Femur (tissue), 1 donor: ENCODE measurements at regions not wholly inside any gene's neighbourhood (a gene's known extent, or its start where the extent isn't known, plus 50 kb on each side); places are given as distances from the start of the nearest gene placed in this dataset.
"Not testable (repeated sequence)": the region's sequence is repeated elsewhere in the genome, so short reads cannot be mapped to it uniquely, and the experiment has no call there.

ENCODE experiments used
- DNase-seq: peaks from one replicate; pipeline ENCODE4 v3.0.0-alpha.2; 2017

DNA sequence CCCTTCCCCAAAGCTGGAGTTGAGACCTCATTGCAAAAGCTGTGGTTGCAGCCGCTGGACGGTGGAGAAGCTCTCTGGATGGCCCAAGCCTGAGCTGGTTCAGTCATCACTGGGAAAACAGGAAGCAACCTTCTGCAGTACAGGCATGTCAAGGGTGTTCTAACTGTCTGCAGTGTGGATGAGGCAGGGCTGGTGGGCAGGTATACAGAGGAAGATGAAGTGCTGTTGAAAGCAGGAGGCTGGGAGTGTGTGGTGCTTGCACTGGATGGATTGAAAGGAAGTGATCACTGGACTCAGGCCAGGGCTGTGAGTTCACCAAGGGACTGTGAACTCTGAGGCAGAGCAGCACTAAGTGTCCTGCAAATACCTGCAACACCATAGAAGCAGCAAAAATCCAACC, 89.0 kb upstream of the NOX3 start:
- DNase-seq: no peak

DNA sequence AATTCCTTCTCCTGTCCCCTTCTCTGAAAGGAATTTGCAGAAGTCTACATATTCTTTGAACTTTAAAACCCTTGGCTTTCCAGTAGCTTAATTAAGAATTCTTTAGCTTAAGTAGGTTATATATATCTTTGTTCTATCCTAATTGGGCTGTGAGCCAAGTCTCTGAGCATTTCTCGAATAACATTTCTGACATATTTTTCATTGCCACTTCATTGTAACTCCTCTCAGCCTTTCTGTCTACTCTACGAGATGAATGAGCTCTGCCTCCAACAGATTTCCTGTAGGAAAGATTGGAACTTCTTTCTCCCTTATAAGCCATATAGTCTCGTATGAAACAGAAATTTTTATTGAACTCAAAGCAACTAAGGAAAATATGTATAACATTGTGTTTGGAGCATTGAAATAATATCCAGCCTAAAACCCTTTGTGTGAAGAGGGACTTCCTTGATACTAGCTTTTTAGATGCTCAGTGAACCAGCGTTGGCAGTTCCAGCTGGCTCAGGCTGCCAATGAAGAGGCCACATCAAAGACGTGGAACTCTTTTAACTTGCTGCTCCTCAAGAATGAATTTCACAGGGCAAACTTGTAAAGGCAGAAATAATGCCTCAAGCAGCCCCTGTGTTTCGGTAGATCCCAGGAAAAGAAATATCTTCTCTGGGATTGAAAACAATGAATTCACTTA, 87.7 kb upstream of the NOX3 start:
- no peak for DNase-seq

DNA sequence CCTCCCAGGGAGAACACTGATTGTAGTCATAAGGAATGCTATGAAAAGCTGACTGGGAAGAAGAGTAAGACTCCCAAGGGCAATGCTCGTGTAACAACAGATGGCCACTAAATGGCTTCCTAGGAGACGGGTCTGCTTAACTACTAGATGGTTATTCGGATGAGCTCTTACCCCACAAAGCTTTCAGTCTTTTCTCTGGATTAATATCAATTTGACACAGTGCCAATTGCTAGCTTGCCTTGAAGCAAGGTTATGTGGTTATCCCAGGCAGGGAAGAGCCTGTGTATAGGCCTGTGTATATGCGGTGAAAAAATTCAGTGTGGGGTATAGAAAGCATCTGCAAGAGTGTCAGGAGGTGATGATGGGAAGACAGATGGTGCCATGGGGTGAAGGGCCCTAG, 86.4 kb upstream of the NOX3 start:
- no peak for DNase-seq

DNA sequence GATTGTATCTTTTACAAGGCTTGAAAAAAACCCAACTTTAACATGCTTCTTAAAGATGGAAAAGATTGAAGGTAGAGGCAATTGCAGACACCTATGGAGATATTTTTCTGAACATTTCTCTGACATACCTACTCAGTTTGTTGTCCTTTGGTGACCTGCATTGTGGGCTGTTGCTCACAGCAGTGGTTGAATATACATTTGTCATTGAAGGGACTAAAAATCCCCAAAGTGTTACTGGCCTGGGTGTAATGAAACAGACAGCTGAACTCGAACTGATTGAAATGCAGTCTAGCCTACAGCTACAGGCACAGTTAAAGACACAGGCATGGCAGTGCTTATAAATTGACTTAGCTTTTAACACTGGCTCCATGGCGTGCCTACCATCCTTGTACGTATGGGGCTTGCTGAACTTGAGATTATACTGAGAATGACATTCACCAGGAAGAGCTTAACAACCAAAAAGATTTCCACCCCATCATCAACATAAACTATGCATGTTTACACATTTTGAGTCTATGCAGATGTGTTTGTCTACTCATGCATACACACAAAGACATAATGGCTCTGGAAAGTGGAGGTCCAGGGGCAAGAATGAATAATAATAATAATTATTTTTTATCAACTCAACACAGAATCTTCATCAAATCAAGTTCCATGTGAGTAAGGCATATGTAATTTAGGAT, 83.2 kb upstream of the NOX3 start:
- DNase-seq: no peak

DNA sequence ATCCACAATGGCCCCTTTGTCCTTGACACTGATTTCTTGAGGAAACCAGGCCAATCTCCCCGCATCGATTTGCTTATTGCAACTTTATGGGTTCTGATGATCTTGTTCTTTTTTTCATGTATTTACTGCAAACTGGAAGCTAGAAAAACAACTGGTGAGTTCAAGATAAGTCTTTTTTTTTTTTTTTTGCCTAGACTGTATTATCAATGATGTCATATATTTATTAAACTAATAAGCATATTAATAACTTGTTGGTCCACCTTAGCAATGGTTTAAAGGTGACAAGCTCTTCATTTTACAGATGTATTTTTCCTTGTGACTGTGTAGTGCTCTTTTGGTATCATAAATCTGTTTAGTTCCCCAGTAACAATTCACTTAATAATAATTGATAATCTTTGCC, 79.0 kb upstream of the NOX3 start:
- no peak for DNase-seq

DNA sequence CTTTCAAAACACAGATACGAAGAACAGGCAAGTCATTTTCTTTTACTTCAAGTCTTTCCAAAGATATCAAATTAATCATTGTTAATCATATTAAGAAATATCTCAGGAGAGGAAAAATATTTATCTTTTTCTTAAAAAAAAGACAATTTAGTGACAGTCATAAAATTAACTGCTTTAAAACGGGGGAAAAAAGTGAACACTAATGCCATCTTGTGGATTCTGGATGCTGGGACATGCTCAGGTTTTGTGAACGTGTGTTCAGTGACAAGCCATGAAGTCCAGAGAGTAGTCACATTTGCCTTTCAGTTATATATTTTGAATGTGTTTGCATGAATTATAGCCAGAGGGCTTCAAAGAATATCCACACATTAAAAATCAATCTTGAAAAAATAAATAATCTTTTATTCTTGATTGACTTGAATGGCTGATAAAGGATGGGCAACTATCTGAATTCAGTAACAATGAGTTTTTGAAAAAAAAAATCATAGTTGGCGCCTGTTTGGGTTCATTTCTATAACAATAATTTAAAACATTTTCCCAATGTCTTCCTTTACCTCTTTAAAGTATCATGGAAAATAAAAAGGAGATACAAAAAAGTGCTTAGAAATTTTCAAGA, 74.7 kb upstream of the NOX3 start:
- no peak for DNase-seq

DNA sequence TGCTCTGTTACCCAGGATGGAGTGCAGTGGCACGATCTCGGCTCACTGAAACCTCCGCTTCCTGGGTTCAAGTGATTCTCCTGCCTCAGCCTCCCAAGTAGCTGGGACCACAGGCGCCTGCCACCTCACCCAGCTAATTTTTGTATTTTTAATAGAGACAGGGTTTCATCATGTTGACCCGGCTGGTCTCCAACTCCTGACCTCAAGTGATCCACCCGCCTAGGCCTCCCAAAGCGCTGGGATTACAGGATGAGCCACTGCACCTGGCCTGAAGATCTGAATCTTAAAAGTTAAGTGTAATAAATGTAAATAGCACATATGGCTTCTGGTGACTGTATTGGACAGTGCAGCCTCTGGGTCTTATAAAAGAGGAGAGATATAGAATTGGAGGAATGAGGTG, 74.2 kb upstream of the NOX3 start:
- not testable (repeated sequence) for DNase-seq

DNA sequence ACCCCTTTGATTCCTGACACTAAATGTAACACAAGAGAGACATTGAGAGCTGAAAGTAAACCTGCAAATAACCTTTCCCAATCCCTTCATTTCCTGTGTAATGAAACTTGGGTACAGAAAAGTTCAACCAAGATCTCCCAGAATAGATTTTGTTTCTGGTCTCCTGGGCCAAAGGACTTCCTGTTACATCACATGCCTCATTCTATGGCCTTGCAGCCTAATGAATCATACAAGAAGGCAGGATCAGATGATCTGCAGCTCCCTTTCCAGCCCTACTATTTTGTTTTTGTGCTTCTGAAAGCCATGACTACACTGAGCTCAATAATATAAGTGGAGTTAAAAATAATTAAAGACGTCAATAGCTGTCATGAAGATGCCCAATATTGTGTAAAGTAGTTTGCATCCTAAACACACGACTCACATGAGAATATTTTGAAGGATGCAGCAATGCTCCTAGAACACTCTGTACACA, 73.4 kb upstream of the NOX3 start:
- DNase-seq: peak; percentile 26

DNA sequence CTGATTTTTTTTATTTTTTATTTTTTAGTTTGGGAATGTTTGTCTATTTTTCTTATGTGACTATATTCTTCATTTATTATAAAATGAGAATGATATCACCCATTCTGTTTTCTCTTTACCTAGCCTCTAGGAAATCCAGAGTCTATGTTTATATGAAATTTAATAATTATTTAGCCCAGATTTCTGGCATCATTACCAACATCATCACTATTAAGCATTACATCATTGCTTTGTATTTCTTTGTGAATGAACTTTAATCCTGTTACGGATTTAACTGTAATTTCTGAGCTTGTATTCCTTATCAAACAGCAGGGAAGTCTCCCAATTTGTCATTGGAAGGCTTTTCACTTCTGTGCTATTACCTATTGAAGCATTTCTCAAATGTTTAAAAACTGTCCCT, 72.7 kb upstream of the NOX3 start:
- DNase-seq: no peak

DNA sequence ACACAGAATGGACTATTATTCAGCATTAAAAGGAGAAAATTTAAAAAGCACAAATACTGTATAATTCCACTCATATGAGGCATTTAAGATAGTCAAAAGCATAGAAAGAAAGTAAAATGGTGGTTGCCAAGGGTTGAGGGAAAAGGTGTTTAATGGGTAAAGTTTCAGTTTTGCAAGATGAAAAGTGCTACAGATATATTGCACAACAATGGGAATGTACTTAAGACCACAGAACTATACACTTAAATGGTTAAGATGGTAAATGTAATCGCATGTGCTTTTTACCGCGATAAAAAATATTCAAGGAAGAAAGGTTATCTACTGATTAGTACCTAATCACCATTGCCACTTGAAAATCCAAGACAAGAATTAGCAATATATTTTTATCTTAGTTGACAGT, 71.8 kb upstream of the NOX3 start:
- DNase-seq: no peak

DNA sequence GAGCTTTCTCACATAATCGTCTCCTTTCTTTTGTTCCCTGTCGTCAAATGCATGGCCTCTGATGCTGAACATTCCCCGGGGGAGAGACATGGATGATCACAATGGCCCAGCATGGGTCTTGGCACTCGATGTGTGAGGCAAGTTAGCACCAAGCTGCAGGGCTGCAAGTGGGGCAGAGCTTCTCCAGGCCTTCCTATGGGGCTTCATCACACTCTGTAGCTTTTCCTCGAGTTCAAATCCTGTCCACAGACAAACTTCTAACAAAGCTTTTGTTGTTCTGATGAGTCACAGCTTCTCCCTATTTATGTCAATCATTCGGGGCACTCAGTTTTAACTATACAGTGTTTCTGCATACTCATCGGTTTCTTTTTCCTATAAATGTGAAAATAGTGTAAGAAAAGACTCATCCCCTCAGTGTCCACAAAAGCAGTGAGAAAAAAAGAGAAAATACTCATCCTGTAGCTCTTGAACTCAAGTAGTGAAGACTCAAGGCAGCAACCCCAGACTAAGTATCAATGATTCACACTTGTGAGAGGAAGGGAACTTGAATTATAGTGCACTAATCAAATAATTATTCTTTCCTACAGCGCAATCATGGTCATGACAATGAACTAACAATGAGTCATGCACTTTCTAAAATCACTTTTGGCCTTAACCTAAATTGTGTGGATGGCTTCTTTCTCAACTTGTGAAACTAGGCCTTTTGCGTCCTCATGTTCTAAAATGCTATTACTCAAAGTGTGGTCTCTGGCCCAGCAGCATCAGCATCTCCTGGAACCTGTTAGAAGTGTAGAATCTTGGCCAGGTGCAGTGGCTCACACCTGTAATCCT, 68.4 kb upstream of the NOX3 start:
- DNase-seq: no peak

DNA sequence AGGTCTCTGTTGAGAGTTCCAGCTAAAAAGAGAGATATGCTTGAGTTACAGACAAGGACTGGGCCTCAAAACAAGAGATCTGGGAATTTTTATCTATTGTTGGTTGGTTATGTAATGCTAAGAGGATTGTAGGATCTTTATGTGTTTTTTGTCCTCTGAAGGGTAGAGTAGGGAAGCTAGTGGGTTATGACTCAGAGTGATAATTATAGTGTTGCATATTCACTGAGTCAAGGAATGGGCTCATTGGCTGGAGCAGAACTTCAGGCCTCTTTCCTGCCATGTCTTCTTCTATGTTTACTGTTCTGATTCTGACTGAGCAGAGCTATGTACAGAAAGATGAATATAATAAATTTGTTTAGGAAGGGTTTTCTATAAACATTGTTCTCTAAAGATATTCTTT, 66.1 kb upstream of the NOX3 start:
- no peak for DNase-seq

DNA sequence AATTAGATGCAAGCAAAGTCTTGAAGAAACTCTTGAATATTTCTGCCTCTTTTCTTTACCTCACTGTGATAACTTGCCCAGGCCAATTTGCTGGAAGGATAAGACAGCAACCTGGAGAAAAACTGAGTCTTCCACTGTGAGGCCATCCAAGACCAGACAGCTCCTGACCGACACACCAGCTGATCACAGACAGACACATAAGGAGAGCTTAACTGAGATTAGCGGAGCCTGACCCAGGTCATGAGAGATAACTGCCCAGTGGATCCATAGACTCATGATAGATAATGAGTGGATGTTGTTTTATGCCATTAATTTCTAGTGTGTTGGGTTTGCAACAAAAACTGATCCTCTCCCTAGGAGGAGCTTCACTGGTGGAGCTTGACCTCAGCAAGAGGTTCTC, 64.4 kb upstream of the NOX3 start:
- no peak for DNase-seq

DNA sequence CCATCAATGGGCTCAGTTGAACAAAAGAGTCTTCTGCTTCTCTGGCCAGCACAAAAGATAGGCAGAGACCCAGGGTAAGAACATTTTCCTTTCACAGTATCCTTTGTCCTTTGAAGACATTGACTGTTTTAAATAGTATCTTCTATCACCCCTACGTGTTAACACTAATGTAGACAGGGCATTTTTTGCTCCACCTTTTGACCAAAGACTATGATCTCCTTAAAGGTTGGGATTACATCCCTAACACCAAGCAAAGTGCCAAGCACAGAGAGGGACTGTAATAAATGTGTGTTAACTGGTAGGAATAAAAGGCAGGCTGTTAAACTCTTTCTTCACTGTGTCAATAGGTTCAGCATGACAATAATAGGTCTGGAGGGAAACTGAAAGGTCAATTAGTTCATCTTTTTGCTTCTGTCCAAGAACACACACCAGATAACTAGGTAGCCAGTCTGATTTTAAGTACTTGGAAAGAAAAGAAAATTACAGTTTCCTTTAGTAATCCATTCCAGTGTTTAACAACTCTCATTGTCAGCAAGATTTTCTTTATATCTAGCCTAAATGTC, 63.6 kb upstream of the NOX3 start:
- no peak for DNase-seq

DNA sequence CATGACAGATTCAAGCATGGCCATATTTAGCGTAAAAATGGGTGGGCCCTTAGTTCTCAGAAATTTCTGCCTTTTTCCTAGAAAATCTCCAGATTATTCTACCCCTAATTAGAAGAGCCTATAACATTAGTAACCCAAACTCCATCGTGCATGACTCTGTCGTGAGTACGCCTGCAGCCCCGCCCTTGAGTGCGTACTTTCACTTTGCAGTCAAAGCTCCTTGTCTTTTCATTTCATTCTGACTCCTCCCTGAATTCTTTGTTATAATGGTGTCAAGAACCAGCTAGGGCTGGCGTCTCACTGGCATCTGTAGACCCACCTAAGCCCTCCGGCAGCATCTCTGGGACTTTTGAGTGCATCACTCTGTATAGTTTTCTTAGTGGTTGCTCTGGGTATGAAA, 61.7 kb upstream of the NOX3 start:
- no peak for DNase-seq

DNA sequence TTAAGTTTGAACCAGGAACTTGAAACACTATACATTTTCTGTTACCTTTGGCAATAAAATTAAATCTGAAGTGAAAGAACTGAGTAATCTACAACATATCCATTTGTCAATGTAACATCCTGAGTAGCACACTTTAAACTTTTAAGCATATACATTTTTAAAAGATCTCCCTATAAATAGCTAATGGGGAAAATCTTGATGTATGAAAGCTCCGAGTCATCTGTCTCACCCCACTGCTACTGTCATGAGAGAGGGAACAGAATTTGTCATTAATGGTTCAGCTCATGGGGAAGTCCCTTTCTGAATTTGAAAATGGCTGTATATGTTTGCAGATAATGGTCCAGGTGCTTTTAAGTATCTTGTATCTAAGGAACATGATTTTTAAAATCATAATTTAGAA, 55.2 kb upstream of the NOX3 start:
- DNase-seq: no peak

DNA sequence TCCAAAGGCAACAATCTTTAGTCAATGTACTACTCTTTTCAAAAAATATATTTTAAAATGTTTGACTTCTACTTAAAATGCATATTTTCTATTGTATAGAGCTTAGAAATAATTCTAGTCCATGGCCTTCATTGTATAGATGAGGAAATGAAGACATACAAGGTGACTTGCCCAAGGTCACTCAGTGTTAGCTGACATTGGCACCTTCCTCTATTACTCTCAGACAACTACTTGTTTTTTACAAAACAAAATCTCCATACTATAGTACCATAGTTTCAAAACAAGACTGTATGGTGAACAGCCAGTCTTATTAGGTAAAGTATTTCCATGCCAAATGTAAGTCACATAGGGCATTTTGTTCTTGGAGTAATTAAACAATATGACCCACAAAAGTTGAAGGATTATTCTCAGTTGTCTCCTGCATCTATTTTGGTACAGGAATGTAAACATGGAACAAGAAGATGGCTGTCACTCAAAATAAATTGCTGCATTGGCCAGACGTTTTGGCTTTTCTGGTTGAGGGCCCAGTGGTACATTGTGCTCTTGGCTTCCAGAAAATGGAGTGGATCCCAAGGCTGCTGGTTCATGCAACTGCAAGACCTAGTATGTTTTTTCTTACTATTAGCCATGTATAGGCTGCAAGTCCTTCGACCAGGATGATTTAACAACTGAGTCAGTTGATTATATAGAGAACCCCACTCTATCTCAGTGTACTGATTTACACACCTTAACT, 54.3 kb upstream of the NOX3 start:
- no peak for DNase-seq

DNA sequence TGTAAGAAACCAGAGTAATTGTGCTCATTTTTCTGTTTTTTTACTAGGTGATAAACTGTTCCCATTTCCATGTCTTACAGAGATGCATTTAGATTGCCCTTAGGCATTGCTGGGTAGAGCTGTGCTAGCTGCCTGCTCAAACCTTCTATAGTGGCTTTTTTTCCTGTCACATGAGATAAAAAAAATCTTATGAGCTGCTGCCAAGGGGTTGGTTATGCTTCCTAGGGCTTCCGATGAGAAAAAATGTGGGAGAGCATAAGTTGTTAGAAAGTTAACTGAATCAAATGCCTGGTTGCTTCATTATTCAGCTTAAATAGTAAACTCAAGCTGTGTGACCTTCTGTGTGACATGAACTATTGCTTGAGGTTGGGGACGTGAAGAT, 50.0 kb upstream of the NOX3 start:
- DNase-seq: no peak
